IMR-90 (cell line): ENCODE measurements at regions not wholly inside any gene's neighbourhood (a gene's known extent, or its start where the extent isn't known, plus 50 kb on each side); places are given as distances from the start of the nearest gene placed in this dataset.

Source experiments
- BHLHE40 ChIP-seq: fragments of 150-350 bp; IDR thresholded peaks from 2 replicates; pipeline ENCODE4 v1.6.1; 2016; ENCODE audit warnings: mild to moderate bottlenecking, low read depth, low read length
- CEBPB ChIP-seq: IDR thresholded peaks from 2 replicates; pipeline ENCODE4 v1.6.1; 2012; ENCODE audit warnings: low read depth, low read length, improper control_type of control experiment
- CHD1 ChIP-seq: IDR thresholded peaks from 2 replicates; pipeline ENCODE4 v1.6.1; 2012; ENCODE audit warnings: low read depth, low read length, improper control_type of control experiment
- CTCF ChIP-seq: conservative IDR thresholded peaks from 2 replicates; pipeline ENCODE4 v1.5.1; 2012; ENCODE audit warnings: mild to moderate bottlenecking, low read depth, low read length, improper control_type of control experiment
- ELK1 ChIP-seq: fragments of 150-350 bp; IDR thresholded peaks from 2 replicates; pipeline ENCODE4 v1.6.1; 2016; ENCODE audit warnings: low read depth, mild to moderate bottlenecking, low read length, moderate library complexity, borderline replicate concordance
- FOS ChIP-seq: fragments of 150-350 bp; IDR thresholded peaks from 2 replicates; pipeline ENCODE4 v1.6.1; 2016; ENCODE audit warnings: low read depth, low read length
- MAFK ChIP-seq: IDR thresholded peaks from 2 replicates; pipeline ENCODE4 v1.6.1; 2012; ENCODE audit warnings: low read depth, low read length, improper control_type of control experiment
- MAZ ChIP-seq: IDR thresholded peaks from 2 replicates; pipeline ENCODE4 v1.6.1; 2012; ENCODE audit warnings: low read depth, mild to moderate bottlenecking, low read length, improper control_type of control experiment, moderate library complexity, borderline replicate concordance
- MXI1 ChIP-seq: IDR thresholded peaks from 2 replicates; pipeline ENCODE4 v1.6.1; 2012; ENCODE audit warnings: low read depth, mild to moderate bottlenecking, low read length, moderate library complexity, borderline replicate concordance
- POLR2A ChIP-seq: IDR thresholded peaks from 2 replicates; pipeline ENCODE4 v1.6.1; 2012; ENCODE audit warnings: mild to moderate bottlenecking, low read depth, low read length
- RCOR1 ChIP-seq: IDR thresholded peaks from 2 replicates; pipeline ENCODE4 v1.6.1; 2012; ENCODE audit warnings: mild to moderate bottlenecking, low read length, improper control_type of control experiment; ENCODE audit not compliant: insufficient replicate concordance
- RFX5 ChIP-seq: IDR thresholded peaks from 2 replicates; pipeline ENCODE4 v1.8.0; 2012; ENCODE audit warnings: low read depth, mild to moderate bottlenecking, low read length, moderate library complexity
- SMC3 ChIP-seq: fragments of 150-350 bp; IDR thresholded peaks from 2 replicates; pipeline ENCODE4 v1.6.1; 2016; ENCODE audit warnings: low read depth, mild to moderate bottlenecking, antibody characterized with exemption, low read length, moderate library complexity
- USF2 ChIP-seq: fragments of 150-350 bp; IDR thresholded peaks from 2 replicates; pipeline ENCODE4 v1.6.1; 2017; ENCODE audit warnings: mild to moderate bottlenecking, antibody characterized with exemption, low read length, low read depth

GRCh38 chr14:37985826-37986470 lies 221.8 kb upstream of the SSTR1 start:
- TF ChIP-seq POLR2A (no peak), CTCF (peak; percentile 77), MXI1 (no peak), SMC3 (peak; percentile 74), MAFK (no peak), CHD1 (no peak), RCOR1 (no peak), CEBPB (no peak), ELK1 (no peak), RFX5 (no peak), MAZ (no peak), USF2 (no peak), FOS (no peak), BHLHE40 (no peak)
